ENCODE measurements at regions not wholly inside any gene's neighbourhood (a gene's known extent, or its start where the extent isn't known, plus 50 kb on each side); places are given as distances from the start of the nearest gene placed in this dataset.

DNA sequence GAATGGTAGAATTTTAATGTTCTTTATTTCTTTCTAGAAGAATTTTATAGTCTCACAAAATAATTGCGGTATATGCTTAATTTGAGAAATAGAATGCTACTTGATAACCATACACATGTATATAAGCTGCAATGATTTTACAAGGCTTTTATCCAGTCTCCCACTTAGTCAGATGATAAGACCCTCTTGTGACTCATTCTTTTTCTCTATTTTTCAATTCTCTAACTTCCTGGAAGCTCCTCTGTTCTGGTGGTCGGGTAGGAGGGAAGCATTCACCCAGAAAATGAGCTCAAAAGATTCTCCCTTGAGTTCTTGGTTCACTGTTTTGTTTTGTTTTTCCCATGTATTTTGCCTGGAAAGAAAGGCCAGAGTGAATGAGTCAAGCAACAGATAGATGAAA lies 546.6 kb downstream of the INHBA start:
- no peak overlapping the region for H4K8ac ChIP-seq (replicated peaks; ENCODE audit: insufficient read length, low read depth, low read length)
- no peaks in the 10 kb centered on the region for H4K20me1 ChIP-seq (ENCODE audit: control insufficient read depth, insufficient read depth, insufficient read length)
- Mint-ChIP-seq H3K4me3 (no peak overlapping the region), H3K27me3 (ENCODE audit: low read depth) (no peaks in the 10 kb centered on the region; the same call in 1 of the 2 replicates), H3K4me1 (no peaks in the 10 kb centered on the region), H3K36me3 (ENCODE audit: insufficient read depth in 1 of 3, low read depth in 3 of 3) (0 out of 7 replicates have a peak, but pooled peaks cover 0 to 3% (median 0%) of the 10 kb centered on the region in 3 experiments), H3K27ac (no peak overlapping the region), H3K9me3 (peaks cover 0 to 6% of the 10 kb centered on the region in 2 experiments; a peak in 2 of 5 replicates)
- no peak overlapping the region for H3T11ph ChIP-seq (ENCODE audit: low read length)
- DNase-seq: no peak
- H3K23me2 ChIP-seq (ENCODE audit: insufficient read length, low read depth, low read length, poor library complexity, severe bottlenecking): no peaks in the 10 kb centered on the region
- H2AK5ac ChIP-seq (ENCODE audit: insufficient read length, low read length): no peak overlapping the region
- no peak overlapping the region for H4K91ac ChIP-seq (ENCODE audit: insufficient read length, low read depth, low read length)
- H2BK12ac ChIP-seq (ENCODE audit: insufficient read length, low read depth, low read length): no peak overlapping the region
- no peaks in the 10 kb centered on the region for H3K27me3 ChIP-seq (ENCODE audit: insufficient read depth, low read length)
- H4K5ac ChIP-seq (ENCODE audit: insufficient read length, low read depth, low read length): no peak overlapping the region
- no peak overlapping the region for H3K14ac ChIP-seq (ENCODE audit: insufficient read depth, low read length)
- H3K56ac ChIP-seq (ENCODE audit: insufficient read length, low read depth, low read length): no peak overlapping the region
- no peaks in the 10 kb centered on the region for H3K79me2 ChIP-seq (ENCODE audit: insufficient read depth, low read length)
- WGBS (ENCODE audit: extremely low coverage, insufficient read length, low lambda C conversion rate): no CpG with 5 or more reads among the region's 2 CpGs
- H3K4me2 ChIP-seq (ENCODE audit: insufficient read depth, insufficient read length, low read length): no peak overlapping the region
- no peak overlapping the region for H2BK20ac ChIP-seq (ENCODE audit: low read depth, low read length, poor library complexity, severe bottlenecking)
- no peak overlapping the region for H3K23ac ChIP-seq (ENCODE audit: insufficient read length, low read depth, low read length)
- no peaks in the 10 kb centered on the region for H3K9me3 ChIP-seq (ENCODE audit: control insufficient read depth, low read depth, low read length)
- H3K4me1 ChIP-seq (ENCODE audit: insufficient read depth, low read length): no peaks in the 10 kb centered on the region
- no peak overlapping the region for H2BK5ac ChIP-seq (ENCODE audit: insufficient read length, low read length)
- TF ChIP-seq, protein P1, sequence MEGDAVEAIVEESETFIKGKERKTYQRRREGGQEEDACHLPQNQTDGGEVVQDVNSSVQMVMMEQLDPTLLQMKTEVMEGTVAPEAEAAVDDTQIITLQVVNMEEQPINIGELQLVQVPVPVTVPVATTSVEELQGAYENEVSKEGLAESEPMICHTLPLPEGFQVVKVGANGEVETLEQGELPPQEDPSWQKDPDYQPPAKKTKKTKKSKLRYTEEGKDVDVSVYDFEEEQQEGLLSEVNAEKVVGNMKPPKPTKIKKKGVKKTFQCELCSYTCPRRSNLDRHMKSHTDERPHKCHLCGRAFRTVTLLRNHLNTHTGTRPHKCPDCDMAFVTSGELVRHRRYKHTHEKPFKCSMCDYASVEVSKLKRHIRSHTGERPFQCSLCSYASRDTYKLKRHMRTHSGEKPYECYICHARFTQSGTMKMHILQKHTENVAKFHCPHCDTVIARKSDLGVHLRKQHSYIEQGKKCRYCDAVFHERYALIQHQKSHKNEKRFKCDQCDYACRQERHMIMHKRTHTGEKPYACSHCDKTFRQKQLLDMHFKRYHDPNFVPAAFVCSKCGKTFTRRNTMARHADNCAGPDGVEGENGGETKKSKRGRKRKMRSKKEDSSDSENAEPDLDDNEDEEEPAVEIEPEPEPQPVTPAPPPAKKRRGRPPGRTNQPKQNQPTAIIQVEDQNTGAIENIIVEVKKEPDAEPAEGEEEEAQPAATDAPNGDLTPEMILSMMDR (conservative IDR thresholded peaks at IDR 0.05): no peak
- H2BK15ac ChIP-seq (ENCODE audit: low read depth, low read length): no peak overlapping the region
- H3K4ac ChIP-seq (ENCODE audit: low read depth, low read length): no peak overlapping the region
- H3K27ac ChIP-seq (ENCODE audit: insufficient read length, low read depth, low read length): no peak overlapping the region
- no peak overlapping the region for H3K18ac ChIP-seq (ENCODE audit: insufficient read length, low read depth, low read length)
- H2AFZ ChIP-seq (ENCODE audit: low read length): no peak overlapping the region
- H3K79me1 ChIP-seq (ENCODE audit: insufficient read depth, low read depth, low read length, poor library complexity, severe bottlenecking): no peaks in the 10 kb centered on the region
- H3K9ac ChIP-seq (ENCODE audit: extremely low read depth, insufficient read length, low read length): no peak overlapping the region
- H2BK120ac ChIP-seq (ENCODE audit: low read depth, low read length, poor library complexity, severe bottlenecking): no peak overlapping the region

Data from H9 (cell line).